Stimulated activated CD4-positive, alpha-beta T cell treated with anti-CD3 and anti-CD28 coated beads, Interleukin-2, amount 100 ng/mL, for 48 hours (primary cell): ENCODE measurements at regions not wholly inside any gene's neighbourhood (a gene's known extent, or its start where the extent isn't known, plus 50 kb on each side); places are given as distances from the start of the nearest gene placed in this dataset.
"Not testable (repeated sequence)": the region's sequence is repeated elsewhere in the genome, so short reads cannot be mapped to it uniquely, and the experiment has no call there.

Experiments
- DNase-seq, 2 donors: peaks; one replicate each; pipeline ENCODE4 v3.0.0-alpha.2; 2020

DNA sequence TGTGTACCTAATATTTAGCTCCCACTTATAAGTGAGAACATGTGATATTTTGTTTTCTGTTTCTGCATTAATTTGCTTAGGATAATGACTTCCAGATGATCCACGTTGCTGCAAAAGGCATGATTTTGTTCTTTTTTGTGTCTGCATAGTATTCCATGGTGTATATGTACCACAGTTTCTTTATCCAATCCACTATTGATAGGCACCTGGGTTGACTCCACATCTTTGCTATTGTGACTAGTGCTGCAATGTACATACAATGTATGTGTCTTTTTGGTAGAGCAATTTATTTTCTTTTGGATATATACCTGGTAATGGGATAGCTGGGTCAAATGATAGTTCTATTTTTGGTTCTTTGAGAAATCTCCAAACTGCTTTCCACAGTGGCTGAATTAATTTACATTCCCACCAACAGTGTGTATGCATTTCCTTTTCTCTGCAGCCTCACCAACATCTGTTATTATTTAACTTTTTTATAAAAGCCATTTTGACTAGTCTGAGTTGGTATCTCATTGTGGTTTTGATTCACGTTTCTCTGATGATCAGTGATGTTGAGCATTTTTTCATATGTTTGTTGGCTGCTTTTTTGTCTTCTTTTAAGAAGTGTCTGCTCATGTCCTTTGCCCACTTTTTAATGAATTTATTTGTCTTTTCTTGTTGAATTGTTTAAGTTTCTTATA is 102.8 kb upstream of the GAS1 start:
- DNase-seq = not testable (repeated sequence)

DNA sequence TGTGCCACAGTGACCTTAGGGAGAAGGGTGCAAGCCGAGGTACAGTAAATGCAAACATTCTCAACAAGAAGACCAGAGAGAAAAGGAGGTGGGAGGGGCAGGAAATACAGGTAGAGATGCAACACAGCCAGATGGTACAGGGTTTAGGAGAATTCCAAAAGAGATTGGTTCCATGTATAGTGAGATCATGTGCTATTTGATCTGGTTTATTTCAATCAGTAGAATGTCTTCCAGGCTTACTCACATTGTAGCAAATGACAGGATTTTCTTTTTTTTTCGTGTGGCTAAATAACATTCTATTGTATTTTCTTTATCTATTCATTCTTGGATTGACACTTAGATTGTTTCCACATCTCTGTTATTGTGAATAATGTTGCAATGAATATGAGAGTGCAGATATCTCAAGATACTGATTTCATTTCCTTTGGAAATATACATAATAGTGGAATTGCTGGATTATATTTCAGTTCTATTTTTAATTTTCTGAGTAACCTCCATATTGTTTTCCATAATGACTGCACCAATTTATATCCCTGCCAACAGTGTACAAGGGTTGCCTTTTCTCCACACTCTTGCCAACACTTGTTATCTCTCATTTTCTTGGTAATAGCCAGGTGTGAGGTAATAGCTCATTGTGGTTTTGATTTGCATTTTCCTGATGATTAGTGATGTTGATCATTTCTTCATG is 107.8 kb upstream of the GAS1 start:
- DNase-seq = no peak

GRCh38 chr9:87059772-87060171 is 112.5 kb upstream of the GAS1 start:
- no peak for DNase-seq

GRCh38 chr9:87062746-87063145 is 115.4 kb upstream of the GAS1 start:
- no peak for DNase-seq

GRCh38 chr9:87063246-87063645 is 115.9 kb upstream of the GAS1 start:
- DNase-seq = no peak

DNA sequence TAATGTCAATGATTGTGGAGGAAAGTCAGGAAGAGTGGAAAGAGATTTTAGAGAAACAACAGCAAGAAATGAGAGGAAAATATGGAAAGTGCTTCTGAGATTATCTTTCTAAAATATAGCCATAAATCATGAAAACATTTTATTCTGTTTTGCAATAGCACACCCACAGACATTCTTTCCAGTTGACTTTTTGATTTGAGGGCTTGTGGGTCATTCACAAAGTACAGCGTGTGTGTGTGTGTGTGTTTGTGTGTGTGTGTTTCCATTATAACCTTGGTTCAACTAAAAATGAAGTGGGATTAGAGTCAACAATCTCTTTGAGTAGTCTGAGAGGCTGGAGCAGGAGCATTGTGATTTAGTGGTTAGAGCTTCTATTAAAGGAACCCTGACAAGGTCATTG is 116.6 kb upstream of the GAS1 start:
- DNase-seq = no peak

GRCh38 chr9:87064311-87064710 is 117.0 kb upstream of the GAS1 start:
- no peak for DNase-seq

- DNase-seq = no peak
Measured at GRCh38 chr9:87065981-87066380, 118.7 kb upstream of the GAS1 start.

GRCh38 chr9:87067426-87067825 is 120.1 kb upstream of the GAS1 start:
- no peak for DNase-seq

GRCh38 chr9:87068177-87068840 is 121.0 kb upstream of the GAS1 start:
- DNase-seq = no peak

- DNase-seq = no peak
Measured at GRCh38 chr9:87069690-87070089, 122.4 kb upstream of the GAS1 start.

- DNase-seq = no peak
Measured at GRCh38 chr9:87070336-87070735, 123.0 kb upstream of the GAS1 start.

GRCh38 chr9:87071473-87071872 is 124.2 kb upstream of the GAS1 start:
- DNase-seq = no peak

DNA sequence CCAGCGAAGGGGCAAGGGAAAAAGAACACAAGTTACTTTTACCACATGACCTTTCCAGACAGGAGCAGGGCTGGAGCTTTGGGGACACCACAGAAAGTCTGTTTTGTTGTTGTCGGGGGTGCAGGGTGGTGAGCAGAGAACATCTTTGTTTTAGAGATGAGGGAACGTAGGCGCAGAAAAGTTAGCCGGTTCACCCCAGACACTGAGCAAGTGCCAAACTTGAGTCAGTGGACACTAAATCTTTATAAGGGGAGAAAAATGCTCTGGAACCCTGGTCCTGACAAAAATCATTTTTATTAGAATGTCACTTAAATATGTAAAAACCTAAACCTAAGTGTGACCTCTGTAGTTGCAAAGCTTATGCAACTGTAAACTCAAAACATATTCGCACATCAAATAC is 126.4 kb upstream of the GAS1 start:
- DNase-seq = no peak

- no peak for DNase-seq
Measured at GRCh38 chr9:87075537-87075936, 128.2 kb upstream of the GAS1 start.

DNA sequence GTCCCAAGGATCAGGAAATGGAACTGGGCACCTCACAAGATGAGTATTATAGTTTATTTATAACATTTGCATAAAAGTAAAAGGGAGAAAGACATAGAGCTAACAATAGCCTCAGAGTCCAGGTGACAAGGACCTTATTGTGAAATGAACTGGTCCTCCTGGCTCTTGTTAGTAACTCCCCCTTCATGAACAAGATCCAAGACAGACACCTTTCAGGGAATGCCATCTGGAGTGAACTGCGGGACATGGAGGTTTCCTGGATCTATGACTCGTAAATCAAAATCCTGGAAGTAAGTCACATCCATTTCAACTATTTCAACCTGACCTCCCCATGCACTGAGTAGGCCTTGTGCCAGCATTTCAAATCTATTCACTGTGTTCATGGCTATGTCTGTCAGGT is 129.5 kb upstream of the GAS1 start:
- DNase-seq = no peak

DNA sequence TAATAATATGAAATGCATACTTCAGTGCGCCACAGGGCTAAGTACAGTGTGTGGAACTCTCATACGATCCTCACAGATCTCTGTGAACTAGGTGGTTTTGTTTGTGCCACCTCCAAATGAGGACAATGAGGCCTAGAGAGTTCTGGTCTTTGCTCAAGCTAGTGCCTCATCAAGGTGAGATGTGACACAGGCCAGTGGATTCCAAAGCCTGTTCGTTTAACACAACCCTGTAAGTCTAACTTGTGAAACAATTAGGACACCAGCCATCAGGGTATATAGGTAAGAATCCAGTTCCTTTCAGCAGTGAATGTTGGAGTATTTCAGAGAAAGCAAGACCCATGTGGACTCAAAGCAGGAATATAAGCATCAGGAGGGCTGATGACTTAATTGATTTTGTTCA is 130.7 kb upstream of the GAS1 start:
- no peak for DNase-seq

GRCh38 chr9:87080512-87081264 is 133.4 kb upstream of the GAS1 start:
- DNase-seq = no peak

GRCh38 chr9:87081503-87081902 is 134.2 kb upstream of the GAS1 start:
- DNase-seq = no peak

- no peak for DNase-seq
Measured at GRCh38 chr9:87083986-87084385, 136.7 kb upstream of the GAS1 start.

DNA sequence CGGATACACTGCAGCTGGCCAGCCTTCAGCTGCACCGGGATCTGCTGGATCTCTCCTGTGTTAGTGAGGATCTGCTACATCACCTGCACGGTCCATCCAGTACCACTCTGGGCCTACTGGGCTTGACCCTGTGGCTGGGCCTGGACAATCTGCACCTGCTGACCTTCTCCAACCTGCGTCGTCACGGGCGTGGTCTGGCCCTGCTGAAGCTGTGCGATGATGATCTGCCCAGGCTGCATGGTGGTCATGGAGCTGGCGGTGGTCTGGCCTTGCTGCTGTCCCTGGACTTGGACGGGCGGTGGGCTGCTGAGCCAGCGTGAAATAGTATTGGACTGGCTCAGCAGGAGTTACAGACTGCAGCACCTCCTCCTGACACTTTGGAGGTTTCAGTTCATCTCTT is 137.1 kb upstream of the GAS1 start:
- no peak for DNase-seq

- no peak for DNase-seq
Measured at GRCh38 chr9:87085073-87085472, 137.8 kb upstream of the GAS1 start.

DNA sequence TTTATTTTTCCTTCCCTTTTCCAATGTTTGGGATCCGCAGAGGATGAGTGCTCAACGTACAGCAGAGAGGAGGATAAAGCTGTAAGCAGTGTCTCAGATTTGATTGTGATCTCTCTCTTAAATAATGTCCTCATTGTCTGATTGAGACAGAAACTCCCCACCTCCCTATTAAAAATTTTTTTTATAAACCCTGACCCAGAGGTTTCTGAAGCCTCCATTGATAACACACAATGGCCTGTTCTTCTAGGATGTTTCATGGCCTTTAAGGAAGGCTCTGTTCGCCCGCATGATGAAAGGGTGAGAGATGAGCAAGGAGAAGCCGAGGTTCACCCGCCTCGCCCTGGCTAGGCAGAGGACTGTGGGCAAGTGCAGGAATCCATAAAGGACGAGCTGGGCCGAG is 138.2 kb upstream of the GAS1 start:
- no peak for DNase-seq
